HCT116 (cell line): ENCODE measurements at regions not wholly inside any gene's neighbourhood (a gene's known extent, or its start where the extent isn't known, plus 50 kb on each side); places are given as distances from the start of the nearest gene placed in this dataset.

Experiments used
- ATAC-seq: fragments of 200-7000 bp; cut with Tn5 transposase; 2 replicates; pipeline ENCODE4 v1.9.1; 2020; ENCODE audit warnings: mild to moderate bottlenecking, moderate library complexity
- BruUV-seq: library from RNA; stranded (reverse); fragments of 400-500 nt; replicated peaks from 2 replicates; lab custom pipeline; 2021; lab: Mats Ljungman, UMichigan
- CTCF ChIA-PET: fragments of 300-600 bp; sonication (Branson Sonifier 250); formaldehyde crosslinking; loops from one replicate; lab custom pipeline; 2021; ENCODE audit warnings: antibody characterized with exemption; lab: Charles Lee
- POLR2A ChIA-PET: fragments of 300-600, 350-600 bp; sonication (Branson Sonifier 250); formaldehyde crosslinking; loops from one replicate; lab custom pipeline; 2021; ENCODE audit warnings: antibody characterized with exemption; lab: Charles Lee
- RAD21 ChIA-PET, 2 experiments: fragments of 300-600 bp; sonication (Branson Sonifier 250); formaldehyde crosslinking; loops; one replicate each; lab custom pipeline; 2023; ENCODE audit warnings: low total read pairs in 2 of 2; ENCODE audit not compliant: uncharacterized antibody in 2 of 2, unreplicated experiment in 2 of 2, low non-redundant PET in 1 of 2; lab: Charles Lee
- DNase-seq: peaks from one replicate; pipeline ENCODE4 v3.0.0-alpha.2; 2010; ENCODE audit warnings: low read depth, low spot score
- H2AFZ ChIP-seq: fragments of 200-600 bp; shearing (Covaris generic), sonication (generic); 2 replicates; pipeline ENCODE4 v1.6.1; 2017; ENCODE audit warnings: low read depth, mixed run types, mixed read lengths, antibody characterized with exemption, low read length; ENCODE audit not compliant: poor library complexity, severe bottlenecking
- H3K27ac ChIP-seq: 2 replicates; pipeline ENCODE4 v1.5.1; 2012; ENCODE audit warnings: low read depth, low read length
- H3K27me3 ChIP-seq: fragments of 200-600 bp; sonication (generic); 2 replicates; pipeline ENCODE4 v1.6.1; 2016; ENCODE audit warnings: mixed run types, low read length, mixed read lengths; ENCODE audit not compliant: insufficient read depth
- H3K36me3 ChIP-seq, 2 experiments: fragments of 200-500 bp in 1 of 2; fragments of 200-600 bp in 1 of 2; sonication (Bioruptor generic) in 1 of 2; sonication (generic) in 1 of 2; 2 replicates each; pipeline versions ENCODE4 v1.5.1 to v1.6.1; 2014 to 2016; ENCODE audit warnings: low read length in 2 of 2, inconsistent platforms in 1 of 2, mixed read lengths in 1 of 2, mixed run types in 1 of 2; ENCODE audit not compliant: insufficient read depth in 2 of 2, control insufficient read depth in 1 of 2
- H3K4me1 ChIP-seq, 2 experiments: fragments of 200-600 bp in 1 of 2; sonication (generic) in 1 of 2; 2 replicates each; pipeline versions ENCODE4 v1.5.1 to v1.6.1; 2012 to 2017; ENCODE audit warnings: low read length in 2 of 2, inconsistent platforms in 1 of 2, mild to moderate bottlenecking in 1 of 2, mixed read lengths in 1 of 2, mixed run types in 1 of 2, moderate library complexity in 1 of 2; ENCODE audit not compliant: insufficient read depth in 2 of 2, control insufficient read depth in 1 of 2
- H3K4me2 ChIP-seq: fragments of 200-600 bp; sonication (generic); 2 replicates; pipeline ENCODE4 v1.6.1; 2017; ENCODE audit warnings: mixed run types, low read length, mixed read lengths
- H3K4me3 ChIP-seq, 2 experiments: fragments of 200-600 bp in 1 of 2; sonication (generic) in 1 of 2; replicated peaks in 1 of 2; 2 replicates each; pipeline ENCODE4 v1.5.1; 2011 to 2016; ENCODE audit warnings: low read length in 2 of 2, control low read depth in 1 of 2, low read depth in 1 of 2, mild to moderate bottlenecking in 1 of 2, mixed read lengths in 1 of 2, mixed run types in 1 of 2
- H3K79me2 ChIP-seq: fragments of 200-600 bp; sonication (generic); 2 replicates; pipeline ENCODE4 v1.6.1; 2017; ENCODE audit warnings: mild to moderate bottlenecking, mixed run types, low read length, moderate library complexity, mixed read lengths; ENCODE audit not compliant: insufficient read depth
- H3K9ac ChIP-seq: fragments of 200-600 bp; sonication (generic); 2 replicates; pipeline ENCODE4 v1.6.1; 2016; ENCODE audit warnings: low read length, mixed read lengths
- H3K9me2 ChIP-seq: fragments of 200-600 bp; sonication (generic), shearing (Covaris generic); 2 replicates; pipeline ENCODE4 v1.6.1; 2017; ENCODE audit warnings: mixed run types, mild to moderate bottlenecking, moderate library complexity; ENCODE audit not compliant: insufficient read depth
- H3K9me3 ChIP-seq, 2 experiments: fragments of 200-500 bp in 1 of 2; fragments of 200-600 bp in 1 of 2; sonication (Bioruptor generic) in 1 of 2; sonication (generic) in 1 of 2; 2 replicates each; pipeline ENCODE4 v1.6.1; 2014 to 2017; ENCODE audit warnings: low read length in 2 of 2, mixed read lengths in 2 of 2, inconsistent platforms in 1 of 2, low read depth in 1 of 2, mild to moderate bottlenecking in 1 of 2, mixed run types in 1 of 2, moderate library complexity in 1 of 2; ENCODE audit not compliant: control insufficient read depth in 1 of 2, insufficient read depth in 1 of 2
- H4K20me1 ChIP-seq: fragments of 200-600 bp; sonication (generic), shearing (Covaris generic); 2 replicates; pipeline ENCODE4 v1.6.1; 2017; ENCODE audit warnings: mixed run types, mild to moderate bottlenecking, moderate library complexity; ENCODE audit not compliant: insufficient read depth
- ATF3 ChIP-seq: IDR thresholded peaks from 2 replicates; pipeline ENCODE4 v1.6.1; 2012
- EGR1 ChIP-seq: IDR thresholded peaks from 2 replicates; pipeline ENCODE4 v1.6.1; 2012; ENCODE audit warnings: low read depth
- ELF1 ChIP-seq: IDR thresholded peaks from 2 replicates; pipeline ENCODE4 v1.6.1; 2012; ENCODE audit warnings: low read depth, borderline replicate concordance
- EZH2 ChIP-seq: fragments of 200-600 bp; sonication (generic); IDR thresholded peaks from 2 replicates; pipeline ENCODE4 v1.6.1; 2017; ENCODE audit warnings: antibody characterized with exemption, mixed run types
- EZH2phosphoT487 ChIP-seq: fragments of 200-600 bp; IDR thresholded peaks from 2 replicates; pipeline ENCODE4 v1.6.1; 2018; ENCODE audit warnings: antibody characterized with exemption, borderline replicate concordance
- FOSL1 ChIP-seq: IDR thresholded peaks from 2 replicates; pipeline ENCODE4 v1.6.1; 2012; ENCODE audit warnings: low read depth
- JUND ChIP-seq: IDR thresholded peaks from 2 replicates; pipeline ENCODE4 v1.6.1; 2012
- MAX ChIP-seq: IDR thresholded peaks from 2 replicates; pipeline ENCODE4 v1.6.1; 2012
- POLR2AphosphoS5 ChIP-seq: IDR thresholded peaks from 2 replicates; pipeline ENCODE4 v1.6.1; 2011; ENCODE audit warnings: mild to moderate bottlenecking, low read depth, low read length, moderate library complexity
- RAD21 ChIP-seq: IDR thresholded peaks from 2 replicates; pipeline ENCODE4 v1.6.1; 2012; ENCODE audit warnings: low read depth, mild to moderate bottlenecking
- SIN3A ChIP-seq: IDR thresholded peaks from 2 replicates; pipeline ENCODE4 v1.6.1; 2012; ENCODE audit warnings: low read depth
- SRF ChIP-seq: IDR thresholded peaks from 2 replicates; pipeline ENCODE4 v1.6.1; 2012; ENCODE audit warnings: low read depth
- TCF7L2 ChIP-seq: IDR thresholded peaks from 2 replicates; pipeline ENCODE4 v1.7.0; 2011; ENCODE audit warnings: borderline replicate concordance, inconsistent platforms; ENCODE audit not compliant: insufficient read depth, insufficient read length; ENCODE audit errors: extremely low read depth
- YY1 ChIP-seq: IDR thresholded peaks from 2 replicates; pipeline ENCODE4 v1.6.1; 2011; ENCODE audit warnings: low read length, low read depth, moderate library complexity, mild to moderate bottlenecking; ENCODE audit not compliant: insufficient replicate concordance; ENCODE audit errors: extremely low read depth
- ZBTB33 ChIP-seq: IDR thresholded peaks from 2 replicates; pipeline ENCODE4 v1.6.1; 2011; ENCODE audit warnings: mild to moderate bottlenecking, low read length, moderate library complexity; ENCODE audit not compliant: insufficient replicate concordance; ENCODE audit errors: extremely low read depth
- ZFX ChIP-seq: fragments of 450-650 bp; IDR thresholded peaks from 2 replicates; pipeline ENCODE4 v1.6.1; 2017
- ZNF274 ChIP-seq: fragments of 200-500 bp; sonication (Bioruptor generic); IDR thresholded peaks from 2 replicates; pipeline ENCODE4 v1.6.1; 2014; ENCODE audit warnings: mild to moderate bottlenecking, low read depth, low read length, inconsistent platforms
- intact Hi-C: fragments of 100-400 bp; cut with micrococcal nuclease; formaldehyde crosslinking; loops from 2 replicates; pipeline ENCODE4 v1.10.0; 2022
- TF ChIP-seq, protein P1 (sequence below), 3 experiments: fragments of 200-600 bp in 1 of 3; sonication (generic) in 1 of 3; IDR thresholded peaks in 2 of 3; conservative IDR thresholded peaks in 1 of 3; 2 replicates each; pipeline ENCODE4 v1.5.1; 2012 to 2017; ENCODE audit warnings: low read depth in 2 of 3, low read length in 2 of 3, antibody characterized with exemption in 1 of 3, borderline replicate concordance in 1 of 3, control low read depth in 1 of 3, mild to moderate bottlenecking in 1 of 3, mixed read lengths in 1 of 3, mixed run types in 1 of 3, moderate library complexity in 1 of 3; ENCODE audit not compliant: insufficient read depth in 1 of 3

DNA sequence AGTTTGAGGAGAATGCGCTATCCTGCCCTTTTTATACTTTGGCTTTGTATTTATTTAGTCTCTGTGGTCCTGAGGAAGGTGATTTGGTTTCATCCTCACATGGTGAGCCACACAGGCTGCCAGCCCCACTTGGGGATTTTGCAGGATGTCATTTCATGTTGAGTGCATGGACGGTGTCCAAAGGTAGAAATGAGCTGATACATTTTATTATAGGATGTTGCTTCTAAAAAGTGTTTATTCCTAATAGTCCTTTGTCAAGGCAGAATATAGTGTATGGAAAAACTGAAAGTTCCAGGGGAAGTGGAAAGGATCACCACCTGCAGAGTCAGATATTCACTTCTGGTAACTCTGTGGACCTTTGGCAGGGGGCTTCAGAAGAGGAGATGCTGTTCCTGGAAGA is 434.6 kb downstream of the CD109 start:
- intact Hi-C loops = no loop called here
- DNase-seq (no peak), ATAC-seq (no peak)
- Histone ChIP-seq H3K4me1 (no peaks in the 10 kb centered on the region), H3K4me3 (no peak overlapping the region), H2AFZ (no peak overlapping the region), H3K9me3 (no peaks in the 10 kb centered on the region), H3K27ac (no peak overlapping the region), H3K9me2 (no peaks in the 10 kb centered on the region), H4K20me1 (no peaks in the 10 kb centered on the region), H3K27me3 (no peaks in the 10 kb centered on the region), H3K9ac (no peak overlapping the region), H3K36me3 (no peaks in the 10 kb centered on the region), H3K79me2 (no peaks in the 10 kb centered on the region), H3K4me2 (no peak overlapping the region)
- BruUV-seq = no TSS peak
- ChIA-PET POLR2A (no interaction called here), CTCF (no interaction called here), RAD21 (no interaction called here)
- TF ChIP-seq TCF7L2 (no peak), EGR1 (no peak), ZBTB33 (no peak), SIN3A (no peak), RAD21 (no peak), EZH2 (no peak), JUND (no peak), ATF3 (no peak), MAX (no peak), SRF (no peak), ZFX (no peak), FOSL1 (no peak), POLR2AphosphoS5 (no peak), EZH2phosphoT487 (no peak), ELF1 (no peak), ZNF274 (no peak), YY1 (no peak)
- TF ChIP-seq, protein P1, sequence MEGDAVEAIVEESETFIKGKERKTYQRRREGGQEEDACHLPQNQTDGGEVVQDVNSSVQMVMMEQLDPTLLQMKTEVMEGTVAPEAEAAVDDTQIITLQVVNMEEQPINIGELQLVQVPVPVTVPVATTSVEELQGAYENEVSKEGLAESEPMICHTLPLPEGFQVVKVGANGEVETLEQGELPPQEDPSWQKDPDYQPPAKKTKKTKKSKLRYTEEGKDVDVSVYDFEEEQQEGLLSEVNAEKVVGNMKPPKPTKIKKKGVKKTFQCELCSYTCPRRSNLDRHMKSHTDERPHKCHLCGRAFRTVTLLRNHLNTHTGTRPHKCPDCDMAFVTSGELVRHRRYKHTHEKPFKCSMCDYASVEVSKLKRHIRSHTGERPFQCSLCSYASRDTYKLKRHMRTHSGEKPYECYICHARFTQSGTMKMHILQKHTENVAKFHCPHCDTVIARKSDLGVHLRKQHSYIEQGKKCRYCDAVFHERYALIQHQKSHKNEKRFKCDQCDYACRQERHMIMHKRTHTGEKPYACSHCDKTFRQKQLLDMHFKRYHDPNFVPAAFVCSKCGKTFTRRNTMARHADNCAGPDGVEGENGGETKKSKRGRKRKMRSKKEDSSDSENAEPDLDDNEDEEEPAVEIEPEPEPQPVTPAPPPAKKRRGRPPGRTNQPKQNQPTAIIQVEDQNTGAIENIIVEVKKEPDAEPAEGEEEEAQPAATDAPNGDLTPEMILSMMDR (IDR thresholded peaks at IDR 0.05 in 2 of 3, conservative IDR thresholded peaks at IDR 0.05 in 1 of 3; ENCODE audit: borderline replicate concordance in 1 of 3, insufficient read depth in 1 of 3, low read depth in 2 of 3, low read length in 2 of 3) = no peak
